Keratinocyte (primary cell): ENCODE measurements at regions not wholly inside any gene's neighbourhood (a gene's known extent, or its start where the extent isn't known, plus 50 kb on each side); places are given as distances from the start of the nearest gene placed in this dataset.

Experiments used
- DNase-seq: peaks from one replicate; pipeline ENCODE4 v3.0.0-alpha.2; 2011; ENCODE audit warnings: low read depth, missing footprints, low spot score
- FAIRE-seq: peaks from 2 replicates; lab custom pipeline; 2011; peaks lifted over from hg19 to GRCh38; lab: Jason Lieb, UNC
- H2AFZ ChIP-seq: 2 replicates; pipeline ENCODE4 v1.6.0; 2012; ENCODE audit warnings: low read length, control low read depth, inconsistent platforms; ENCODE audit not compliant: control insufficient read depth
- H3K27ac ChIP-seq: 2 replicates; pipeline ENCODE4 v1.5.1; 2011; ENCODE audit warnings: low read length; ENCODE audit not compliant: control insufficient read depth, insufficient read depth
- H3K27me3 ChIP-seq: 3 replicates; pipeline ENCODE4 v1.6.0; 2011; ENCODE audit warnings: low read length; ENCODE audit not compliant: control insufficient read depth, insufficient read depth; ENCODE audit errors: extremely low read depth
- H3K36me3 ChIP-seq, 2 experiments: 2 replicates in 1 of 2; 3 replicates in 1 of 2; pipeline ENCODE4 v1.5.1; 2011; ENCODE audit warnings: low read length in 2 of 2, mild to moderate bottlenecking in 1 of 2; ENCODE audit not compliant: control insufficient read depth in 2 of 2, insufficient read depth in 2 of 2; ENCODE audit errors: extremely low read depth in 1 of 2
- H3K4me1 ChIP-seq: 3 replicates; pipeline ENCODE4 v1.5.1; 2011; ENCODE audit warnings: low read length; ENCODE audit not compliant: control insufficient read depth, insufficient read depth; ENCODE audit errors: extremely low read depth
- H3K4me2 ChIP-seq: 3 replicates; pipeline ENCODE4 v1.6.0; 2011; ENCODE audit warnings: low read depth, low read length; ENCODE audit not compliant: control insufficient read depth, insufficient read depth; ENCODE audit errors: extremely low read depth
- H3K4me3 ChIP-seq, 3 experiments: fragments of 200-600 bp in 1 of 3; sonication (generic) in 1 of 3; 2 replicates in 2 of 3; 3 replicates in 1 of 3; pipeline ENCODE4 v1.5.1; 2011 to 2016; ENCODE audit warnings: low read length in 3 of 3, mild to moderate bottlenecking in 3 of 3, control low read depth in 2 of 3, inconsistent platforms in 1 of 3, low read depth in 1 of 3, mixed read lengths in 1 of 3, mixed run types in 1 of 3, moderate library complexity in 1 of 3; ENCODE audit not compliant: control insufficient read depth in 2 of 3, insufficient read depth in 2 of 3; ENCODE audit errors: extremely low read depth in 1 of 3
- H3K79me2 ChIP-seq: 2 replicates; pipeline ENCODE4 v1.6.0; 2012; ENCODE audit warnings: low read length; ENCODE audit not compliant: control insufficient read depth, insufficient read depth
- H3K9ac ChIP-seq: 3 replicates; pipeline ENCODE4 v1.6.0; 2011; ENCODE audit warnings: low read length; ENCODE audit not compliant: control insufficient read depth, insufficient read depth; ENCODE audit errors: extremely low read depth
- H3K9me1 ChIP-seq: 3 replicates; pipeline ENCODE4 v1.6.0; 2011; ENCODE audit warnings: low read length; ENCODE audit not compliant: control insufficient read depth, insufficient read depth; ENCODE audit errors: extremely low read depth
- H3K9me3 ChIP-seq: 2 replicates; pipeline ENCODE4 v1.5.1; 2012; ENCODE audit warnings: low read depth, low read length; ENCODE audit not compliant: control insufficient read depth
- H4K20me1 ChIP-seq: 3 replicates; pipeline ENCODE4 v1.6.0; 2011; ENCODE audit warnings: low read length; ENCODE audit not compliant: control insufficient read depth, insufficient read depth; ENCODE audit errors: extremely low read depth
- CTCF ChIP-seq, 3 experiments: IDR thresholded peaks in 1 of 3; conservative IDR thresholded peaks in 1 of 3; optimal IDR thresholded peaks in 1 of 3; 2 replicates in 2 of 3; 3 replicates in 1 of 3; pipeline versions ENCODE3 to v1.5.1; 2011; ENCODE audit warnings: low read length in 3 of 3, mild to moderate bottlenecking in 3 of 3, moderate library complexity in 2 of 3, control low read depth in 1 of 3, inconsistent platforms in 1 of 3; ENCODE audit not compliant: insufficient read depth in 2 of 3; ENCODE audit errors: extremely low read depth in 1 of 3
- EZH2 ChIP-seq: IDR thresholded peaks from one replicate; pipeline ENCODE4 v1.6.1; 2012; ENCODE audit warnings: inconsistent platforms, mild to moderate bottlenecking, low read length, moderate library complexity
- dilution Hi-C: fragments of 300-500 bp; cut with MboI; formaldehyde crosslinking; loops from one replicate; pipeline ENCODE4 v1.7.0; 2020; ENCODE audit warnings: low sequenced_read_pairs; ENCODE audit not compliant: extremely low pct_ligation_motif_present

DNA sequence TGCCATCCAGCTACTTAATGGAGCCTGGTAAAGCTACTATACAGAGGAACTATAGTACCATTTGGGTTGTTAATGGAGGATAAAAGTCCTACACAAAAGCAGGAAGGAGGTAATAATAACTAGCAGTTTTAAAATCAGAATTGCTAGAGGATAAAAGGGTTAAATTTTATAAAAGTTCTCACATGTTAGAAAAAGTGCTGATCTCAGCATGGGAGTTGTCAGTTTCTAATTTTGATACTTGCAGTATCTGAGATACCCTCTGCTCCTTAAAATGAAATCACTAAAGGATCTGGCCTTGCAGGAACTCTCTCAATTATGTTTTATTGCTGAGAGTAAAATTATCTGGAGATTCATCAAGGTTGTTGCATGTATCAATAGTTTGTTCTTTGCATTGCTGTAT lies 272.2 kb upstream of the GYPC start:
- no peaks in the 10 kb centered on the region for H3K9me3 ChIP-seq
- no peak overlapping the region for H3K9ac ChIP-seq
- H3K4me2 ChIP-seq, result no peak overlapping the region
- H3K4me3 ChIP-seq, result no peak overlapping the region
- no peaks in the 10 kb centered on the region for H3K36me3 ChIP-seq
- no peak for DNase-seq
- H3K9me1 ChIP-seq, result no peaks in the 10 kb centered on the region
- H4K20me1 ChIP-seq, result no peaks in the 10 kb centered on the region
- TF ChIP-seq EZH2, result no peak
- TF ChIP-seq CTCF (optimal IDR thresholded peaks at IDR 0.05 in 1 of 3, IDR thresholded peaks at IDR 0.05 in 1 of 3, conservative IDR thresholded peaks at IDR 0.05 in 1 of 3; ENCODE audit: extremely low read depth in 1 of 3, insufficient read depth in 2 of 3, low read length in 3 of 3), result no peak
- dilution Hi-C loops, result no loop called here
- no peaks in the 10 kb centered on the region for H3K4me1 ChIP-seq
- H3K27me3 ChIP-seq, result no peaks in the 10 kb centered on the region
- H3K79me2 ChIP-seq, result no peaks in the 10 kb centered on the region
- no peak overlapping the region for H3K27ac ChIP-seq
- H2AFZ ChIP-seq, result no peak overlapping the region
- FAIRE-seq, result no peak

DNA sequence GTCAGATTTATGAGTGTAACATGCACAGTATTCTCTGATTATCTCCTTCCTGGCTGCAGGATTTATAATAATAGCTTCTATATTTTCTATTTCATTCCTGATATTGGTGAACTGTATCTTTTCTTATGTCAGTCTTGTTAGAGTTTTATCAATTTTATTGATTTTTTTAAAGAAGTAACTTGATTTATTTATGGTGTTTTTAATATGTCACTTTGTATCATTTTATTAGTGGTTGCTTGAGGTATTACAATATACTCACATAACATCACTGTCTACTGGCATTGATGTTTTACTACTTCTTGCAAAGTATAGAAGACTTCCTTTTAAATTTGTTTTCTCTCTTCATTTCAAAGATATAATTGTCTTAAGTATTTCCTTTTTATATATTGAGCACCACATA lies 270.5 kb upstream of the GYPC start:
- Histone ChIP-seq H3K4me3 (no peak overlapping the region), H3K79me2 (no peaks in the 10 kb centered on the region), H4K20me1 (no peaks in the 10 kb centered on the region), H3K9me3 (peaks cover 3% of the 10 kb centered on the region), H2AFZ (no peak overlapping the region), H3K36me3 (no peaks in the 10 kb centered on the region), H3K4me1 (no peaks in the 10 kb centered on the region), H3K4me2 (no peak overlapping the region), H3K27ac (no peak overlapping the region), H3K27me3 (no peaks in the 10 kb centered on the region), H3K9ac (no peak overlapping the region), H3K9me1 (no peaks in the 10 kb centered on the region)
- dilution Hi-C loops, result no loop called here
- TF ChIP-seq EZH2 (no peak), CTCF (optimal IDR thresholded peaks at IDR 0.05 in 1 of 3, IDR thresholded peaks at IDR 0.05 in 1 of 3, conservative IDR thresholded peaks at IDR 0.05 in 1 of 3; ENCODE audit: extremely low read depth in 1 of 3, insufficient read depth in 2 of 3, low read length in 3 of 3) (no peak)
- FAIRE-seq (no peak), DNase-seq (no peak)
